Astrocyte (in vitro differentiated cells and primary cell): ENCODE measurements at regions not wholly inside any gene's neighbourhood (a gene's known extent, or its start where the extent isn't known, plus 50 kb on each side); places are given as distances from the start of the nearest gene placed in this dataset.

Experiments used
- DNase-seq: peaks from one replicate; pipeline ENCODE4 v3.0.0-alpha.2; 2010; ENCODE audit warnings: low read depth
- FAIRE-seq: peaks from 2 replicates; lab custom pipeline; 2011; peaks lifted over from hg19 to GRCh38; lab: Jason Lieb, UNC
- H2AFZ ChIP-seq: 2 replicates; pipeline ENCODE4 v1.6.0; 2012; ENCODE audit warnings: low read depth, low read length, inconsistent platforms
- H3K27ac ChIP-seq: 2 replicates; pipeline ENCODE4 v1.5.1; 2011; ENCODE audit warnings: low read depth, low read length, inconsistent platforms
- H3K27me3 ChIP-seq: 2 replicates; pipeline ENCODE4 v1.6.0; 2011; ENCODE audit warnings: low read length, inconsistent platforms; ENCODE audit not compliant: insufficient read depth
- H3K36me3 ChIP-seq: 2 replicates; pipeline ENCODE4 v1.5.1; 2011; ENCODE audit warnings: low read length, inconsistent platforms; ENCODE audit not compliant: insufficient read depth
- H3K4me1 ChIP-seq: 2 replicates; pipeline ENCODE4 v1.5.1; 2011; ENCODE audit warnings: low read length, inconsistent platforms; ENCODE audit not compliant: insufficient read depth
- H3K4me2 ChIP-seq: 2 replicates; pipeline ENCODE4 v1.6.0; 2012; ENCODE audit warnings: low read length, inconsistent platforms
- H3K4me3 ChIP-seq: 2 replicates; pipeline ENCODE4 v1.5.1; 2011; ENCODE audit warnings: low read depth, mild to moderate bottlenecking, low read length, inconsistent platforms; ENCODE audit not compliant: insufficient read depth
- H3K79me2 ChIP-seq: 2 replicates; pipeline ENCODE4 v1.6.0; 2012; ENCODE audit warnings: mild to moderate bottlenecking, low read length, inconsistent platforms; ENCODE audit not compliant: insufficient read depth
- H3K9ac ChIP-seq: 2 replicates; pipeline ENCODE4 v1.6.0; 2012; ENCODE audit warnings: mild to moderate bottlenecking, low read length, inconsistent platforms
- H3K9me3 ChIP-seq: 2 replicates; pipeline ENCODE4 v1.5.1; 2012; ENCODE audit warnings: low read depth, mild to moderate bottlenecking, low read length, inconsistent platforms; ENCODE audit not compliant: insufficient read depth
- H4K20me1 ChIP-seq: 2 replicates; pipeline ENCODE4 v1.6.0; 2012; ENCODE audit warnings: low read length, inconsistent platforms; ENCODE audit not compliant: insufficient read depth
- H3K27ac Mint-ChIP-seq: one replicate; pipeline ENCODE4 v1.8.0; 2021; ENCODE audit warnings: mild to moderate bottlenecking, mixed read lengths; ENCODE audit not compliant: unreplicated experiment
- H3K27me3 Mint-ChIP-seq: one replicate; pipeline ENCODE4 v1.8.0; 2021; ENCODE audit warnings: low read depth, mixed read lengths; ENCODE audit not compliant: unreplicated experiment
- H3K36me3 Mint-ChIP-seq: one replicate; pipeline ENCODE4 v1.8.0; 2021; ENCODE audit warnings: low read depth, mixed read lengths; ENCODE audit not compliant: unreplicated experiment
- H3K4me1 Mint-ChIP-seq: one replicate; pipeline ENCODE4 v1.8.0; 2021; ENCODE audit warnings: low read depth, mixed read lengths; ENCODE audit not compliant: unreplicated experiment
- H3K4me3 Mint-ChIP-seq: one replicate; pipeline ENCODE4 v1.8.0; 2021; ENCODE audit warnings: mild to moderate bottlenecking, moderate library complexity, mixed read lengths; ENCODE audit not compliant: unreplicated experiment
- H3K9me3 Mint-ChIP-seq: one replicate; pipeline ENCODE4 v1.8.0; 2021; ENCODE audit warnings: mild to moderate bottlenecking, mixed read lengths; ENCODE audit not compliant: unreplicated experiment
- CTCF ChIP-seq: IDR thresholded peaks from 2 replicates; pipeline ENCODE4 v1.5.1; 2011; ENCODE audit warnings: low read depth, mild to moderate bottlenecking, inconsistent platforms, low read length, moderate library complexity; ENCODE audit not compliant: insufficient read depth
- EZH2 ChIP-seq: IDR thresholded peaks from 2 replicates; pipeline ENCODE4 v1.6.1; 2012; ENCODE audit warnings: mild to moderate bottlenecking, low read length, inconsistent platforms; ENCODE audit not compliant: insufficient read depth

- Histone ChIP-seq H3K36me3 (no peaks in the 10 kb centered on the region), H3K27me3 (no peaks in the 10 kb centered on the region), H3K27ac (no peak overlapping the region), H3K9ac (no peak overlapping the region), H3K79me2 (no peaks in the 10 kb centered on the region), H4K20me1 (no peaks in the 10 kb centered on the region), H3K9me3 (no peaks in the 10 kb centered on the region), H3K4me1 (peaks cover 9% of the 10 kb centered on the region), H3K4me3 (no peak overlapping the region), H2AFZ (no peak overlapping the region), H3K4me2 (no peak overlapping the region)
- Mint-ChIP-seq H3K4me3 (no peak overlapping the region), H3K27me3 (no peaks in the 10 kb centered on the region), H3K36me3 (no peaks in the 10 kb centered on the region), H3K4me1 (peaks cover 4% of the 10 kb centered on the region), H3K27ac (no peak overlapping the region), H3K9me3 (no peaks in the 10 kb centered on the region)
- FAIRE-seq: no peak
- no peak for DNase-seq
- no peak for TF ChIP-seq CTCF
- TF ChIP-seq EZH2: no peak
Measured at GRCh38 chr6:154619146-154619545, 108.7 kb upstream of the CNKSR3 start.

GRCh38 chr6:154621686-154622085 lies 111.2 kb upstream of the CNKSR3 start:
- H3K4me1 Mint-ChIP-seq: no peaks in the 10 kb centered on the region
- no peak for TF ChIP-seq CTCF
- no peak for TF ChIP-seq EZH2
- Histone ChIP-seq H3K9me3 (no peaks in the 10 kb centered on the region), H4K20me1 (no peaks in the 10 kb centered on the region), H3K27me3 (no peaks in the 10 kb centered on the region), H3K4me3 (no peak overlapping the region), H3K36me3 (no peaks in the 10 kb centered on the region), H2AFZ (no peak overlapping the region), H3K27ac (no peak overlapping the region), H3K4me2 (no peak overlapping the region), H3K4me1 (no peaks in the 10 kb centered on the region), H3K9ac (no peak overlapping the region), H3K79me2 (no peaks in the 10 kb centered on the region)
- H3K9me3 Mint-ChIP-seq: peaks cover 2% of the 10 kb centered on the region
- no peak overlapping the region for H3K27ac Mint-ChIP-seq
- DNase-seq: no peak
- no peak overlapping the region for H3K4me3 Mint-ChIP-seq
- H3K27me3 Mint-ChIP-seq: no peaks in the 10 kb centered on the region
- no peaks in the 10 kb centered on the region for H3K36me3 Mint-ChIP-seq
- no peak for FAIRE-seq

- no peaks in the 10 kb centered on the region for H3K36me3 Mint-ChIP-seq
- no peaks in the 10 kb centered on the region for H3K79me2 ChIP-seq
- H3K27me3 Mint-ChIP-seq: no peaks in the 10 kb centered on the region
- TF ChIP-seq EZH2 (no peak), CTCF (no peak)
- no peak for FAIRE-seq
- no peak overlapping the region for H3K4me3 ChIP-seq
- no peaks in the 10 kb centered on the region for H4K20me1 ChIP-seq
- no peaks in the 10 kb centered on the region for H3K36me3 ChIP-seq
- no peak overlapping the region for H2AFZ ChIP-seq
- H3K9me3 Mint-ChIP-seq: peaks cover 2% of the 10 kb centered on the region
- no peak overlapping the region for H3K4me2 ChIP-seq
- H3K4me1 Mint-ChIP-seq: no peaks in the 10 kb centered on the region
- no peak for DNase-seq
- H3K4me1 ChIP-seq: no peaks in the 10 kb centered on the region
- H3K27ac Mint-ChIP-seq: no peak overlapping the region
- H3K9me3 ChIP-seq: no peaks in the 10 kb centered on the region
- H3K9ac ChIP-seq: no peak overlapping the region
- no peaks in the 10 kb centered on the region for H3K27me3 ChIP-seq
- no peak overlapping the region for H3K4me3 Mint-ChIP-seq
- H3K27ac ChIP-seq: no peak overlapping the region
Measured at GRCh38 chr6:154622618-154623336, 110.4 kb upstream of the SCAF8 start.
